ENCODE measurements at regions not wholly inside any gene's neighbourhood (a gene's known extent, or its start where the extent isn't known, plus 50 kb on each side); places are given as distances from the start of the nearest gene placed in this dataset.

GRCh38 chr5:5687113-5687512 lies 264.6 kb downstream of the ICE1 start:
- no peak for ATAC-seq
- Mint-ChIP-seq H3K4me3 (no peak overlapping the region), H3K27me3 (peaks cover 11 to 41% (median 30%) of the 10 kb centered on the region in 5 donors), H3K27ac (no peak overlapping the region), H3K9me3 (peaks cover 0 to 13% (median 9%) of the 10 kb centered on the region in 11 donors), H3K36me3 (peaks cover 0 to 6% (median 0%) of the 10 kb centered on the region in 5 donors), H3K4me1 (peaks cover 0 to 2% (median 0%) of the 10 kb centered on the region in 7 donors)
- intact Hi-C loops (cut with micrococcal nuclease): no loop called here
- Histone ChIP-seq H3K4me3 (ENCODE audit: low read length) (no peak overlapping the region), H3K27me3 (ENCODE audit: control insufficient read depth in 2 of 2, insufficient read depth in 2 of 2, low read length in 2 of 2) (no peaks in the 10 kb centered on the region), H3K9me3 (ENCODE audit: control insufficient read depth in 2 of 3, low read length in 3 of 3) (no peaks in the 10 kb centered on the region), H3K4me1 (ENCODE audit: control insufficient read depth in 2 of 2, insufficient read depth in 2 of 2, low read length in 2 of 2) (no peaks in the 10 kb centered on the region), H3K36me3 (ENCODE audit: control insufficient read depth in 2 of 3, insufficient read depth in 3 of 3, low read length in 3 of 3) (no peaks in the 10 kb centered on the region), H3K27ac (ENCODE audit: low read depth, low read length) (no peak overlapping the region)
- CTCF ChIA-PET: no interaction called here
- DNase-seq: no peak
- POLR2A ChIA-PET: no interaction called here

GRCh38 chr5:5686356-5686755 lies 263.9 kb downstream of the ICE1 start:
- H3K4me1 Mint-ChIP-seq: peaks cover 0 to 2% (median 0%) of the 10 kb centered on the region in 7 donors
- H3K27ac Mint-ChIP-seq: no peak overlapping the region
- H3K4me3 Mint-ChIP-seq: no peak overlapping the region
- peaks cover 11 to 41% (median 26%) of the 10 kb centered on the region in 5 donors for H3K27me3 Mint-ChIP-seq
- Histone ChIP-seq H3K4me1 (ENCODE audit: control insufficient read depth in 2 of 2, insufficient read depth in 2 of 2, low read length in 2 of 2) (no peaks in the 10 kb centered on the region), H3K27ac (ENCODE audit: low read depth, low read length) (no peak overlapping the region), H3K4me3 (ENCODE audit: low read length) (no peak overlapping the region), H3K9me3 (ENCODE audit: control insufficient read depth in 2 of 3, low read length in 3 of 3) (no peaks in the 10 kb centered on the region), H3K36me3 (ENCODE audit: control insufficient read depth in 2 of 3, insufficient read depth in 3 of 3, low read length in 3 of 3) (no peaks in the 10 kb centered on the region), H3K27me3 (ENCODE audit: control insufficient read depth in 2 of 2, insufficient read depth in 2 of 2, low read length in 2 of 2) (no peaks in the 10 kb centered on the region)
- intact Hi-C loops (cut with micrococcal nuclease): no loop called here
- H3K9me3 Mint-ChIP-seq: peaks cover 0 to 14% (median 8%) of the 10 kb centered on the region in 11 donors
- CTCF ChIA-PET: no interaction called here
- ATAC-seq (no peak), DNase-seq (no peak)
- H3K36me3 Mint-ChIP-seq: peaks cover 0 to 6% (median 0%) of the 10 kb centered on the region in 5 donors
- POLR2A ChIA-PET: no interaction called here

- intact Hi-C loops (cut with micrococcal nuclease): no loop called here
- CTCF ChIA-PET: no interaction called here
- Mint-ChIP-seq H3K27me3 (peaks cover 11 to 41% (median 26%) of the 10 kb centered on the region in 5 donors), H3K4me1 (peaks cover 0 to 2% (median 0%) of the 10 kb centered on the region in 7 donors), H3K36me3 (peaks cover 0 to 6% (median 0%) of the 10 kb centered on the region in 5 donors), H3K4me3 (no peak overlapping the region), H3K27ac (no peak overlapping the region), H3K9me3 (peaks cover 2 to 14% (median 8%) of the 10 kb centered on the region in 11 donors)
- H3K4me3 ChIP-seq (ENCODE audit: low read length): no peak overlapping the region
- no peaks in the 10 kb centered on the region for H3K36me3 ChIP-seq (ENCODE audit: control insufficient read depth in 2 of 3, insufficient read depth in 3 of 3, low read length in 3 of 3)
- ATAC-seq: no peak
- no peaks in the 10 kb centered on the region for H3K4me1 ChIP-seq (ENCODE audit: control insufficient read depth in 2 of 2, insufficient read depth in 2 of 2, low read length in 2 of 2)
- DNase-seq: no peak
- POLR2A ChIA-PET: no interaction called here
- H3K27ac ChIP-seq (ENCODE audit: low read depth, low read length): no peak overlapping the region
- no peaks in the 10 kb centered on the region for H3K27me3 ChIP-seq (ENCODE audit: control insufficient read depth in 2 of 2, insufficient read depth in 2 of 2, low read length in 2 of 2)
- H3K9me3 ChIP-seq (ENCODE audit: control insufficient read depth in 2 of 3, low read length in 3 of 3): no peaks in the 10 kb centered on the region
Measured at GRCh38 chr5:5685737-5686136, 263.3 kb downstream of the ICE1 start.

- ChIA-PET CTCF (no interaction called here), POLR2A (no interaction called here)
- H3K27me3 Mint-ChIP-seq: peaks cover 4 to 21% (median 17%) of the 10 kb centered on the region in 5 donors
Measured at GRCh38 chr5:5683174-5683573, 260.7 kb downstream of the ICE1 start.

GRCh38 chr5:5678909-5679308 lies 256.4 kb downstream of the ICE1 start:
- no peak overlapping the region for H3K4me3 ChIP-seq (ENCODE audit: low read length)
- no peak for DNase-seq
- intact Hi-C loops (cut with micrococcal nuclease): no loop called here
- ChIA-PET POLR2A (no interaction called here), CTCF (no interaction called here)
- ATAC-seq: no peak
- Mint-ChIP-seq H3K9me3 (peaks cover 2 to 15% (median 10%) of the 10 kb centered on the region in 11 donors), H3K27ac (no peak overlapping the region), H3K4me3 (no peak overlapping the region), H3K4me1 (peaks cover 0 to 1% (median 0%) of the 10 kb centered on the region in 7 donors), H3K27me3 (peaks cover 0 to 27% (median 8%) of the 10 kb centered on the region in 5 donors), H3K36me3 (peaks cover 0 to 5% (median 0%) of the 10 kb centered on the region in 5 donors)
- no peaks in the 10 kb centered on the region for H3K9me3 ChIP-seq (ENCODE audit: control insufficient read depth in 2 of 3, low read length in 3 of 3)
- H3K4me1 ChIP-seq (ENCODE audit: control insufficient read depth in 2 of 2, insufficient read depth in 2 of 2, low read length in 2 of 2): no peaks in the 10 kb centered on the region
- no peaks in the 10 kb centered on the region for H3K27me3 ChIP-seq (ENCODE audit: control insufficient read depth in 2 of 2, insufficient read depth in 2 of 2, low read length in 2 of 2)
- no peaks in the 10 kb centered on the region for H3K36me3 ChIP-seq (ENCODE audit: control insufficient read depth in 2 of 3, insufficient read depth in 3 of 3, low read length in 3 of 3)
- no peak overlapping the region for H3K27ac ChIP-seq (ENCODE audit: low read depth, low read length)

More at GRCh38 chr5:5683174-5683573, 260.7 kb downstream of the ICE1 start:
- Histone ChIP-seq H3K9me3 (ENCODE audit: control insufficient read depth in 2 of 3, low read length in 3 of 3) (no peaks in the 10 kb centered on the region), H3K27me3 (ENCODE audit: control insufficient read depth in 2 of 2, insufficient read depth in 2 of 2, low read length in 2 of 2) (no peaks in the 10 kb centered on the region), H3K4me1 (ENCODE audit: control insufficient read depth in 2 of 2, insufficient read depth in 2 of 2, low read length in 2 of 2) (no peaks in the 10 kb centered on the region), H3K4me3 (ENCODE audit: low read length) (no peak overlapping the region), H3K27ac (ENCODE audit: low read depth, low read length) (no peak overlapping the region), H3K36me3 (ENCODE audit: control insufficient read depth in 2 of 3, insufficient read depth in 3 of 3, low read length in 3 of 3) (no peaks in the 10 kb centered on the region)
- Mint-ChIP-seq H3K9me3 (peaks cover 2 to 11% (median 7%) of the 10 kb centered on the region in 11 donors), H3K4me3 (no peak overlapping the region), H3K4me1 (peaks cover 0 to 1% (median 0%) of the 10 kb centered on the region in 7 donors), H3K27ac (no peak overlapping the region), H3K36me3 (peaks cover 0 to 6% (median 0%) of the 10 kb centered on the region in 5 donors)
- intact Hi-C loops (cut with micrococcal nuclease): no loop called here
- ATAC-seq (no peak), DNase-seq (no peak)

GRCh38 chr5:5677738-5678137 lies 255.3 kb downstream of the ICE1 start:
- Histone ChIP-seq H3K27me3 (ENCODE audit: control insufficient read depth in 2 of 2, insufficient read depth in 2 of 2, low read length in 2 of 2) (no peaks in the 10 kb centered on the region), H3K27ac (ENCODE audit: low read depth, low read length) (no peak overlapping the region), H3K4me3 (ENCODE audit: low read length) (no peak overlapping the region), H3K4me1 (ENCODE audit: control insufficient read depth in 2 of 2, insufficient read depth in 2 of 2, low read length in 2 of 2) (no peaks in the 10 kb centered on the region), H3K36me3 (ENCODE audit: control insufficient read depth in 2 of 3, insufficient read depth in 3 of 3, low read length in 3 of 3) (no peaks in the 10 kb centered on the region), H3K9me3 (ENCODE audit: control insufficient read depth in 2 of 3, low read length in 3 of 3) (no peaks in the 10 kb centered on the region)
- peaks cover 0 to 24% (median 8%) of the 10 kb centered on the region in 5 donors for H3K27me3 Mint-ChIP-seq
- intact Hi-C loops (cut with micrococcal nuclease): no loop called here
- ChIA-PET CTCF (no interaction called here), POLR2A (no interaction called here)
- H3K4me3 Mint-ChIP-seq: no peak overlapping the region
- H3K36me3 Mint-ChIP-seq: no peaks in the 10 kb centered on the region
- peaks cover 0 to 1% (median 0%) of the 10 kb centered on the region in 7 donors for H3K4me1 Mint-ChIP-seq
- DNase-seq (no peak), ATAC-seq (no peak)
- peaks cover 0 to 11% (median 6%) of the 10 kb centered on the region in 11 donors for H3K9me3 Mint-ChIP-seq
- no peak overlapping the region for H3K27ac Mint-ChIP-seq

GRCh38 chr5:5676218-5676617 lies 253.7 kb downstream of the ICE1 start:
- no peak overlapping the region for H3K27ac ChIP-seq (ENCODE audit: low read depth, low read length)
- ChIA-PET CTCF (no interaction called here), POLR2A (no interaction called here)
- Mint-ChIP-seq H3K4me3 (no peak overlapping the region), H3K36me3 (no peaks in the 10 kb centered on the region), H3K9me3 (peaks cover 0 to 11% (median 4%) of the 10 kb centered on the region in 11 donors), H3K4me1 (peaks cover 0 to 1% (median 0%) of the 10 kb centered on the region in 7 donors), H3K27ac (no peak overlapping the region), H3K27me3 (peaks cover 0 to 26% (median 8%) of the 10 kb centered on the region in 5 donors)
- no peaks in the 10 kb centered on the region for H3K9me3 ChIP-seq (ENCODE audit: control insufficient read depth in 2 of 3, low read length in 3 of 3)
- ATAC-seq (no peak), DNase-seq (no peak)
- no peak overlapping the region for H3K4me3 ChIP-seq (ENCODE audit: low read length)
- no peaks in the 10 kb centered on the region for H3K36me3 ChIP-seq (ENCODE audit: control insufficient read depth in 2 of 3, insufficient read depth in 3 of 3, low read length in 3 of 3)
- no peaks in the 10 kb centered on the region for H3K27me3 ChIP-seq (ENCODE audit: control insufficient read depth in 2 of 2, insufficient read depth in 2 of 2, low read length in 2 of 2)
- intact Hi-C loops (cut with micrococcal nuclease): no loop called here
- H3K4me1 ChIP-seq (ENCODE audit: control insufficient read depth in 2 of 2, insufficient read depth in 2 of 2, low read length in 2 of 2): no peaks in the 10 kb centered on the region

All from naive thymus-derived CD4-positive, alpha-beta T cell (primary cell).